ENCODE measurements at regions not wholly inside any gene's neighbourhood (a gene's known extent, or its start where the extent isn't known, plus 50 kb on each side); places are given as distances from the start of the nearest gene placed in this dataset.

GRCh38 chr2:75820693-75821092 is 110.0 kb upstream of the GCFC2 start:
- intact Hi-C loops (cut with micrococcal nuclease): no loop called here

GRCh38 chr2:75810611-75811330 is 100.1 kb upstream of the GCFC2 start:
- intact Hi-C loops (cut with micrococcal nuclease): no loop called here

- intact Hi-C loops (cut with micrococcal nuclease): no loop called here
Measured at GRCh38 chr2:75808793-75809535, 98.2 kb upstream of the GCFC2 start.

- intact Hi-C loops (cut with micrococcal nuclease): no loop called here
Measured at GRCh38 chr2:75807992-75808391, 97.3 kb upstream of the GCFC2 start.

- intact Hi-C loops (cut with micrococcal nuclease): no loop called here
Measured at GRCh38 chr2:75801234-75801982, 90.7 kb upstream of the GCFC2 start.

- intact Hi-C loops (cut with micrococcal nuclease): no loop called here
Measured at GRCh38 chr2:75800456-75800855, 89.7 kb upstream of the GCFC2 start.

GRCh38 chr2:75799859-75800258 is 89.1 kb upstream of the GCFC2 start:
- intact Hi-C loops (cut with micrococcal nuclease): no loop called here

GRCh38 chr2:75798569-75798968 is 87.9 kb upstream of the GCFC2 start:
- intact Hi-C loops (cut with micrococcal nuclease): no loop called here

GRCh38 chr2:75792996-75793395 is 82.3 kb upstream of the GCFC2 start:
- intact Hi-C loops (cut with micrococcal nuclease): no loop called here

- intact Hi-C loops (cut with micrococcal nuclease): no loop called here
Measured at GRCh38 chr2:75792146-75792545, 81.4 kb upstream of the GCFC2 start.

GRCh38 chr2:75790814-75791467 is 80.2 kb upstream of the GCFC2 start:
- intact Hi-C loops (cut with micrococcal nuclease): no loop called here

- intact Hi-C loops (cut with micrococcal nuclease): no loop called here
Measured at GRCh38 chr2:75790121-75790813, 79.6 kb upstream of the GCFC2 start.

- intact Hi-C loops (cut with micrococcal nuclease): loop anchor here (5.0 kb wide), 1 partner anchor 813 kb away; no protein-coding TSS in a partner anchor
Measured at GRCh38 chr2:75788902-75789301, 78.2 kb upstream of the GCFC2 start.

- intact Hi-C loops (cut with micrococcal nuclease): loop anchor here (5.0 kb wide), 1 partner anchor 814 kb away; no protein-coding TSS in a partner anchor
Measured at GRCh38 chr2:75788154-75788553, 77.4 kb upstream of the GCFC2 start.

GRCh38 chr2:75787532-75788132 is 76.9 kb upstream of the GCFC2 start:
- intact Hi-C loops (cut with micrococcal nuclease): loop anchor here (5.0 kb wide), 1 partner anchor 815 kb away; no protein-coding TSS in a partner anchor

GRCh38 chr2:75775311-75775823 is 64.7 kb upstream of the GCFC2 start:
- intact Hi-C loops (cut with micrococcal nuclease): no loop called here

GRCh38 chr2:75772908-75773630 is 62.4 kb upstream of the GCFC2 start:
- intact Hi-C loops (cut with micrococcal nuclease): no loop called here

- intact Hi-C loops (cut with micrococcal nuclease): no loop called here
Measured at GRCh38 chr2:75765798-75766197, 55.1 kb upstream of the GCFC2 start.

- intact Hi-C loops (cut with micrococcal nuclease): no loop called here
Measured at GRCh38 chr2:75764611-75765010, 53.9 kb upstream of the GCFC2 start.
